HUES48 (cell line): ENCODE measurements at regions not wholly inside any gene's neighbourhood (a gene's known extent, or its start where the extent isn't known, plus 50 kb on each side); places are given as distances from the start of the nearest gene placed in this dataset.
"Not testable (repeated sequence)": the region's sequence is repeated elsewhere in the genome, so short reads cannot be mapped to it uniquely, and the experiment has no call there.

Experiments used
- H3K27ac ChIP-seq: one replicate; pipeline ENCODE4 v1.7.0; 2013; ENCODE audit warnings: low read depth, low read length, inconsistent platforms
- H3K27me3 ChIP-seq: 2 replicates; pipeline ENCODE4 v1.6.1; 2013; ENCODE audit warnings: mild to moderate bottlenecking, low read length; ENCODE audit not compliant: control insufficient read depth, insufficient read depth
- H3K36me3 ChIP-seq: 2 replicates; pipeline ENCODE4 v1.6.1; 2013; ENCODE audit warnings: low read length; ENCODE audit not compliant: control insufficient read depth, insufficient read depth
- H3K4me1 ChIP-seq: 2 replicates; pipeline ENCODE4 v1.6.1; 2013; ENCODE audit warnings: mild to moderate bottlenecking, low read length; ENCODE audit not compliant: control insufficient read depth, insufficient read depth
- H3K4me3 ChIP-seq: 2 replicates; pipeline ENCODE4 v1.5.1; 2013; ENCODE audit warnings: mild to moderate bottlenecking, low read depth, low read length
- H3K9ac ChIP-seq: 2 replicates; pipeline ENCODE4 v1.6.1; 2013; ENCODE audit warnings: mild to moderate bottlenecking, low read depth, low read length, moderate library complexity
- H3K9me3 ChIP-seq: 2 replicates; pipeline ENCODE4 v1.6.1; 2013; ENCODE audit warnings: low read length; ENCODE audit not compliant: control insufficient read depth, insufficient read depth

- H3K9ac ChIP-seq = no peak overlapping the region
- no peaks in the 10 kb centered on the region for H3K4me1 ChIP-seq
- no peak overlapping the region for H3K4me3 ChIP-seq
- no peak overlapping the region for H3K27ac ChIP-seq
- H3K9me3 ChIP-seq = no peaks in the 10 kb centered on the region
- no peaks in the 10 kb centered on the region for H3K27me3 ChIP-seq
- H3K36me3 ChIP-seq = no peaks in the 10 kb centered on the region
Measured at GRCh38 chrX:34343001-34343400, 210.9 kb upstream of the FAM47A start.

GRCh38 chrX:34341814-34342213, 209.7 kb upstream of the FAM47A start:
- Histone ChIP-seq H3K27me3 (no peaks in the 10 kb centered on the region), H3K4me3 (no peak overlapping the region), H3K9ac (no peak overlapping the region), H3K4me1 (no peaks in the 10 kb centered on the region), H3K9me3 (no peaks in the 10 kb centered on the region), H3K36me3 (no peaks in the 10 kb centered on the region), H3K27ac (no peak overlapping the region)

- Histone ChIP-seq H3K27ac (no peak overlapping the region), H3K4me1 (no peaks in the 10 kb centered on the region), H3K36me3 (no peaks in the 10 kb centered on the region), H3K27me3 (no peaks in the 10 kb centered on the region), H3K4me3 (no peak overlapping the region), H3K9me3 (no peaks in the 10 kb centered on the region), H3K9ac (no peak overlapping the region)
Measured at GRCh38 chrX:34341258-34341657, 209.1 kb upstream of the FAM47A start.

GRCh38 chrX:34338046-34338445, 205.9 kb upstream of the FAM47A start:
- Histone ChIP-seq H3K9me3 (no peaks in the 10 kb centered on the region), H3K4me3 (no peak overlapping the region), H3K36me3 (no peaks in the 10 kb centered on the region), H3K27ac (no peak overlapping the region), H3K4me1 (no peaks in the 10 kb centered on the region), H3K9ac (no peak overlapping the region), H3K27me3 (no peaks in the 10 kb centered on the region)

GRCh38 chrX:34335376-34335775, 203.3 kb upstream of the FAM47A start:
- not testable (repeated sequence) for H3K4me3 ChIP-seq, H3K4me1 ChIP-seq, H3K27ac ChIP-seq, H3K9ac ChIP-seq, H3K27me3 ChIP-seq, H3K36me3 ChIP-seq, H3K9me3 ChIP-seq

GRCh38 chrX:34332334-34332733, 200.2 kb upstream of the FAM47A start:
- Histone ChIP-seq H3K4me3 (no peak overlapping the region), H3K36me3 (no peaks in the 10 kb centered on the region), H3K27ac (no peak overlapping the region), H3K4me1 (no peaks in the 10 kb centered on the region), H3K9ac (no peak overlapping the region), H3K27me3 (no peaks in the 10 kb centered on the region), H3K9me3 (no peaks in the 10 kb centered on the region)

- H3K9me3 ChIP-seq = no peaks in the 10 kb centered on the region
- no peaks in the 10 kb centered on the region for H3K4me1 ChIP-seq
- H3K36me3 ChIP-seq = no peaks in the 10 kb centered on the region
- H3K9ac ChIP-seq = no peak overlapping the region
- no peak overlapping the region for H3K4me3 ChIP-seq
- no peak overlapping the region for H3K27ac ChIP-seq
- H3K27me3 ChIP-seq = no peaks in the 10 kb centered on the region
Measured at GRCh38 chrX:34325460-34325859, 193.3 kb upstream of the FAM47A start.

- H3K9ac ChIP-seq = not testable (repeated sequence)
Measured at GRCh38 chrX:34320424-34320823, 188.3 kb upstream of the FAM47A start.

GRCh38 chrX:34300871-34301270, 168.8 kb upstream of the FAM47A start:
- no peaks in the 10 kb centered on the region for H3K36me3 ChIP-seq
- H3K9me3 ChIP-seq = no peaks in the 10 kb centered on the region
- peaks cover 36% of the 10 kb centered on the region for H3K27me3 ChIP-seq
- H3K27ac ChIP-seq = no peak overlapping the region
- no peak overlapping the region for H3K4me3 ChIP-seq
- no peak overlapping the region for H3K9ac ChIP-seq
- peaks cover 12% of the 10 kb centered on the region for H3K4me1 ChIP-seq

More at GRCh38 chrX:34320424-34320823, 188.3 kb upstream of the FAM47A start:
- H3K27ac ChIP-seq, H3K27me3 ChIP-seq, H3K4me1 ChIP-seq, H3K36me3 ChIP-seq, H3K4me3 ChIP-seq, H3K9me3 ChIP-seq: not testable (repeated sequence)

- peaks cover 12% of the 10 kb centered on the region for H3K4me1 ChIP-seq
- no peak overlapping the region for H3K27ac ChIP-seq
- H3K9me3 ChIP-seq = peaks cover 9% of the 10 kb centered on the region
- H3K27me3 ChIP-seq = peaks cover 36% of the 10 kb centered on the region
- H3K36me3 ChIP-seq = no peaks in the 10 kb centered on the region
- no peak overlapping the region for H3K9ac ChIP-seq
- no peak overlapping the region for H3K4me3 ChIP-seq
Measured at GRCh38 chrX:34299451-34299967, 167.4 kb upstream of the FAM47A start.

- Histone ChIP-seq H3K9ac (no peak overlapping the region), H3K36me3 (no peaks in the 10 kb centered on the region), H3K27ac (no peak overlapping the region), H3K4me3 (no peak overlapping the region), H3K4me1 (0 out of 2 replicates have a peak, but pooled peaks cover 3% of the 10 kb centered on the region), H3K9me3 (peaks cover 11% of the 10 kb centered on the region), H3K27me3 (peaks cover 26% of the 10 kb centered on the region)
Measured at GRCh38 chrX:34294665-34295064, 162.6 kb upstream of the FAM47A start.

- Histone ChIP-seq H3K27ac (no peak overlapping the region), H3K4me3 (no peak overlapping the region), H3K4me1 (no peaks in the 10 kb centered on the region), H3K9ac (no peak overlapping the region), H3K27me3 (no peaks in the 10 kb centered on the region), H3K9me3 (no peaks in the 10 kb centered on the region), H3K36me3 (no peaks in the 10 kb centered on the region)
Measured at GRCh38 chrX:34288782-34289181, 156.7 kb upstream of the FAM47A start.
